A673 (cell line): ENCODE measurements at regions not wholly inside any gene's neighbourhood (a gene's known extent, or its start where the extent isn't known, plus 50 kb on each side); places are given as distances from the start of the nearest gene placed in this dataset.

Experiments
- BruUV-seq: library from RNA; stranded (reverse); fragments of 400-500 nt; replicated peaks from 2 replicates; lab custom pipeline; 2021; lab: Mats Ljungman, UMichigan
- CTCF ChIA-PET: fragments of 300-600 bp; sonication (Branson Sonifier 250); formaldehyde crosslinking; loops from one replicate; lab custom pipeline; 2022; ENCODE audit warnings: antibody characterized with exemption; lab: Charles Lee
- POLR2A ChIA-PET: fragments of 300-600 bp; sonication (Branson Sonifier 250); formaldehyde crosslinking; loops from one replicate; lab custom pipeline; 2022; ENCODE audit warnings: antibody characterized with exemption; ENCODE audit not compliant: low non-redundant PET; lab: Charles Lee
- DNase-seq: peaks from one replicate; pipeline ENCODE4 v3.0.0-alpha.2; 2015; ENCODE audit warnings: low spot score
- H3K27ac ChIP-seq: fragments of 200-600 bp; sonication (generic); 2 replicates; pipeline ENCODE4 v1.5.1; 2016; ENCODE audit warnings: mixed run types, low read depth, mild to moderate bottlenecking, mixed read lengths, antibody characterized with exemption, low read length; ENCODE audit not compliant: poor library complexity, severe bottlenecking
- H3K27me3 ChIP-seq: fragments of 200-600 bp; sonication (generic); replicated peaks from 2 replicates; pipeline ENCODE4 v1.6.1; 2017; ENCODE audit warnings: mixed run types, low read depth, mild to moderate bottlenecking, mixed read lengths, antibody characterized with exemption, low read length; ENCODE audit not compliant: insufficient read depth, poor library complexity
- H3K36me3 ChIP-seq: fragments of 200-600 bp; sonication (generic); 2 replicates; pipeline ENCODE4 v1.6.1; 2016; ENCODE audit warnings: mixed run types, mild to moderate bottlenecking, mixed read lengths, antibody characterized with exemption, low read length; ENCODE audit not compliant: insufficient read depth, poor library complexity, severe bottlenecking
- H3K4me1 ChIP-seq: fragments of 200-600 bp; sonication (generic); 2 replicates; pipeline ENCODE4 v1.6.1; 2017; ENCODE audit warnings: mixed run types, mild to moderate bottlenecking, mixed read lengths, antibody characterized with exemption, low read length; ENCODE audit not compliant: insufficient read depth, poor library complexity, severe bottlenecking
- H3K4me3 ChIP-seq: fragments of 200-600 bp; sonication (generic); 2 replicates; pipeline ENCODE4 v1.5.1; 2016; ENCODE audit warnings: low read depth, mixed run types, mild to moderate bottlenecking, mixed read lengths, low read length; ENCODE audit not compliant: poor library complexity, severe bottlenecking
- H3K9me3 ChIP-seq: fragments of 200-600 bp; sonication (generic); 2 replicates; pipeline ENCODE4 v1.6.1; 2016; ENCODE audit warnings: mixed run types, low read depth, mild to moderate bottlenecking, mixed read lengths, antibody characterized with exemption, low read length; ENCODE audit not compliant: poor library complexity, severe bottlenecking
- EZH2 ChIP-seq: fragments of 200-600 bp; sonication (generic); IDR thresholded peaks from 2 replicates; pipeline ENCODE4 v1.6.1; 2017; ENCODE audit warnings: borderline replicate concordance, low read depth, mild to moderate bottlenecking, mixed read lengths, antibody characterized with exemption, low read length; ENCODE audit not compliant: poor library complexity, severe bottlenecking
- intact Hi-C: fragments of 100-400 bp; cut with micrococcal nuclease; formaldehyde crosslinking; loops from one replicate; pipeline ENCODE4 v1.10.0; 2022; ENCODE audit not compliant: unreplicated experiment
- TF ChIP-seq, protein P1 (sequence below): fragments of 300-800, 200-600 bp; sonication (generic); conservative IDR thresholded peaks from 2 replicates; pipeline ENCODE4 v1.5.1; 2017; ENCODE audit warnings: low read depth, mild to moderate bottlenecking, antibody characterized with exemption, low read length, moderate library complexity, mixed read lengths

DNA sequence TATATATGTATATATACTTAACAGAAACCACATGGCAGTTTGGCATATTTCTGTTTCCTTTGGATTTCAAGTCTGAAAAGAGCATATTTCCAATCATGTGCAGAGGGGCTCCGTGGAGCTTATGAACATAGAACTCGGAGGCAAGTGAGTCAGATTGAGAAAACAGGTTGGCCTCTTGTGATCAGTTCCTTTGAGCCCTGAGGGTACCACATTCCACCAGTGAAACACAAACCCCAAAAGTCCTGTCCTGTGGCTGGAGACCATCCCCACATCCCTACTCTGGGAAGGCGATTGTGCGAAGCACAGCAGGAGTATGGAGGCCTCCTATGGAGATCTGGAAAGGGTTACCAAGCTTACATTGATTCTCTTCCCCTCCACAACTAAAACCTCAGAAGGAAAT, 196.7 kb upstream of the TMEM72 start:
- H3K4me3 ChIP-seq, result no peak overlapping the region
- TF ChIP-seq, protein P1, sequence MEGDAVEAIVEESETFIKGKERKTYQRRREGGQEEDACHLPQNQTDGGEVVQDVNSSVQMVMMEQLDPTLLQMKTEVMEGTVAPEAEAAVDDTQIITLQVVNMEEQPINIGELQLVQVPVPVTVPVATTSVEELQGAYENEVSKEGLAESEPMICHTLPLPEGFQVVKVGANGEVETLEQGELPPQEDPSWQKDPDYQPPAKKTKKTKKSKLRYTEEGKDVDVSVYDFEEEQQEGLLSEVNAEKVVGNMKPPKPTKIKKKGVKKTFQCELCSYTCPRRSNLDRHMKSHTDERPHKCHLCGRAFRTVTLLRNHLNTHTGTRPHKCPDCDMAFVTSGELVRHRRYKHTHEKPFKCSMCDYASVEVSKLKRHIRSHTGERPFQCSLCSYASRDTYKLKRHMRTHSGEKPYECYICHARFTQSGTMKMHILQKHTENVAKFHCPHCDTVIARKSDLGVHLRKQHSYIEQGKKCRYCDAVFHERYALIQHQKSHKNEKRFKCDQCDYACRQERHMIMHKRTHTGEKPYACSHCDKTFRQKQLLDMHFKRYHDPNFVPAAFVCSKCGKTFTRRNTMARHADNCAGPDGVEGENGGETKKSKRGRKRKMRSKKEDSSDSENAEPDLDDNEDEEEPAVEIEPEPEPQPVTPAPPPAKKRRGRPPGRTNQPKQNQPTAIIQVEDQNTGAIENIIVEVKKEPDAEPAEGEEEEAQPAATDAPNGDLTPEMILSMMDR, result no peak
- TF ChIP-seq EZH2, result no peak
- BruUV-seq, result no TSS peak
- no peak overlapping the region for H3K27ac ChIP-seq
- H3K27me3 ChIP-seq, result no peaks in the 10 kb centered on the region
- ChIA-PET POLR2A (no interaction called here), CTCF (no interaction called here)
- no peak for DNase-seq
- no peaks in the 10 kb centered on the region for H3K4me1 ChIP-seq
- intact Hi-C loops, result no loop called here
- no peaks in the 10 kb centered on the region for H3K36me3 ChIP-seq
- no peaks in the 10 kb centered on the region for H3K9me3 ChIP-seq

DNA sequence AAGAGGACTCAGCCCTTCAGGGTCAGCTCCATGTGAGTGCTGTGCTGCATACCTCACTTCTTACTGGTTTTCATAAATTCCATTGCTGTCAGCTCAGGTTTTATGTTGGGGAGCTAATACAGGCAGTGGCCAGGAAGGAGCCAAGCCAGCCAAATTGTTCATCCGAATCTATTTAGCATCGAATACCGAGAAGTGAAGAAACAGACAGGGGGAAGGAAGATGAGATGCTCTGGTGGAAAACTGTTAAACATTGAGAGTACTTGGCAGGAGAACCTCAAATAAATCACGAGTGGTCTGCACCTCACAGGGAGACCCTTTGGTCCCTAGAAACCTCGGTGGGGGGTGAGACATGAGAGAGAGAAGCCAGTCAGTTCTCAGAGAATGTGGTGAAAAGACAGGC, 196.0 kb upstream of the TMEM72 start:
- Histone ChIP-seq H3K9me3 (no peaks in the 10 kb centered on the region), H3K27ac (no peak overlapping the region), H3K36me3 (no peaks in the 10 kb centered on the region), H3K4me3 (no peak overlapping the region), H3K4me1 (no peaks in the 10 kb centered on the region), H3K27me3 (no peaks in the 10 kb centered on the region)
- no peak for DNase-seq
- CTCF ChIA-PET, result no interaction called here
- POLR2A ChIA-PET, result no interaction called here
- intact Hi-C loops, result no loop called here
- TF ChIP-seq, protein P1, result no peak
- TF ChIP-seq EZH2, result no peak
- BruUV-seq, result no TSS peak

DNA sequence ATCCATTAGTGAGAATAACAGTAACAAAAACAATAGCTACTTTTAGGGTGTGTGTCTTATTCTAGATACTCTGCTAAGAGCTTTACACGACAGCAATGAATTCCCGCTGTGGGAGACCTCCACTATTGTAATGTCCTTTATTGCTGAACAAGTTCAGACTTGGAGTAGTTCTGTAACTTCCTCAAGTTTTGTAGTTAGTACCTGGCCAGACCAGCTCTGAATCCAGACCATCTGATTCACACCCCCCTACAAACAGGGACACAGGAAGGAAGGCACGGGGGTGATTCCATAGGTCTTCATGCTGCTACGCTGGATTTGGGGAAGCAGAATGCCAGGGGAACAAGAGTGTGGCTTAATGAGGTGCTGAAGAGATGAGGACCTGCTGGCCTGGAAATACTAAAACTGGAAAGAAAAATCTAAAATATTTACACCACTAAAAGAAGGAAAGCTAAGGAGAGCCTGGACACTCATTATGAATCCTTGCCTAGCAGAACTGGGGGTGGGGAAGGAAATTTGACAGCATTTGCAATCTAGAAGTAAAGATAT, 194.6 kb upstream of the TMEM72 start:
- BruUV-seq, result no TSS peak
- TF ChIP-seq, protein P1, result no peak
- TF ChIP-seq EZH2, result no peak
- H3K27me3 ChIP-seq, result no peaks in the 10 kb centered on the region
- DNase-seq, result no peak
- H3K36me3 ChIP-seq, result no peaks in the 10 kb centered on the region
- POLR2A ChIA-PET, result no interaction called here
- intact Hi-C loops, result no loop called here
- H3K9me3 ChIP-seq, result no peaks in the 10 kb centered on the region
- H3K4me1 ChIP-seq, result no peaks in the 10 kb centered on the region
- CTCF ChIA-PET, result no interaction called here
- H3K4me3 ChIP-seq, result no peak overlapping the region
- H3K27ac ChIP-seq, result no peak overlapping the region
